ENCODE measurements at regions not wholly inside any gene's neighbourhood (a gene's known extent, or its start where the extent isn't known, plus 50 kb on each side); places are given as distances from the start of the nearest gene placed in this dataset.

- no peak for DNase-seq (ENCODE audit: low read depth, low spot score)
- CTCF ChIA-PET = interaction anchor here (0.7 to 1.2 kb wide), 2 partner anchors 13 to 222 kb away, joined by 4 to 5 read pairs; no protein-coding TSS in a partner anchor
- H3K4me2 ChIP-seq (ENCODE audit: control insufficient read depth, insufficient read depth) = no peak overlapping the region
- SMC1A ChIA-PET (ENCODE audit: uncharacterized antibody, unreplicated experiment) = interaction anchor here (0.6 to 1.5 kb wide), 3 partner anchors 30 to 263 kb away, joined by 3 to 4 read pairs (median 3); no protein-coding TSS in a partner anchor
- H3K9me3 ChIP-seq (replicated peaks; ENCODE audit: control insufficient read depth, insufficient read depth, low read length) = no peaks in the 10 kb centered on the region
- WGBS (ENCODE audit: insufficient coverage, insufficient replicate concordance, low lambda C conversion rate, missing lambda C conversion rate) = 48% methylated on average over 1 of the region's 1 CpG
- H4K20me1 ChIP-seq (ENCODE audit: control insufficient read depth, insufficient read depth) = no peaks in the 10 kb centered on the region
- ATAC-seq = no peak
- H3K79me2 ChIP-seq (ENCODE audit: control insufficient read depth, insufficient read depth, low read length) = no peaks in the 10 kb centered on the region
- in situ Hi-C loops (cut with MboI) (no loop called here), intact Hi-C loops (cut with micrococcal nuclease; ENCODE audit: unreplicated experiment) (no loop called here)
- H3K4me1 ChIP-seq (ENCODE audit: control insufficient read depth, insufficient read depth, low read length) = no peaks in the 10 kb centered on the region
- no peaks in the 10 kb centered on the region for H3K27me3 ChIP-seq (replicated peaks in 1 of 2; ENCODE audit: control insufficient read depth in 2 of 2, insufficient read depth in 2 of 2, low read length in 1 of 2)
- H3K27ac ChIP-seq (ENCODE audit: control insufficient read depth, insufficient read depth) = no peak overlapping the region
- POLR2A ChIA-PET = no interaction called here
- no peak for FAIRE-seq
- H3K36me3 ChIP-seq (ENCODE audit: control insufficient read depth in 2 of 2, insufficient read depth in 2 of 2, low read length in 1 of 2) = no peaks in the 10 kb centered on the region
- no peak overlapping the region for H3K9ac ChIP-seq (ENCODE audit: control insufficient read depth, insufficient read depth, low read length)
- BruUV-seq (replicated peaks) = no TSS peak
- RAD21 ChIA-PET (ENCODE audit: unreplicated experiment) = no interaction called here
- no peak overlapping the region for H3K4me3 ChIP-seq
- H2AFZ ChIP-seq (ENCODE audit: control insufficient read depth, low read depth, low read length) = no peak overlapping the region
- TF ChIP-seq EED (IDR thresholded peaks at IDR 0.05; ENCODE audit: low read depth) (no peak), CREM (IDR thresholded peaks at IDR 0.05; ENCODE audit: low read depth) (no peak), DPF2 (IDR thresholded peaks at IDR 0.05) (no peak), ZBTB40 (IDR thresholded peaks at IDR 0.05; ENCODE audit: borderline replicate concordance) (no peak), CBX5 (IDR thresholded peaks at IDR 0.05; ENCODE audit: low read depth) (no peak), ASH2L (IDR thresholded peaks at IDR 0.05; ENCODE audit: borderline replicate concordance, low read depth) (no peak), MTA3 (IDR thresholded peaks at IDR 0.05; ENCODE audit: borderline replicate concordance, low read length) (no peak), USF2 (IDR thresholded peaks at IDR 0.05; ENCODE audit: borderline replicate concordance, low read depth, low read length) (no peak), HSF1 (IDR thresholded peaks at IDR 0.05; ENCODE audit: low read depth, low read length) (no peak), SP1 (IDR thresholded peaks at IDR 0.05; ENCODE audit: low read depth, low read length) (no peak), CBFB (IDR thresholded peaks at IDR 0.05; ENCODE audit: low read depth) (no peak), ZNF384 (IDR thresholded peaks at IDR 0.05; ENCODE audit: borderline replicate concordance, low read depth, low read length) (no peak), REST (IDR thresholded peaks at IDR 0.05; ENCODE audit: low read depth, low read length) (no peak), NR2F1 (conservative IDR thresholded peaks at IDR 0.05) (no peak), NR2C2 (IDR thresholded peaks at IDR 0.05; ENCODE audit: borderline replicate concordance, control insufficient read depth, insufficient read length, low read depth) (no peak), BHLHE40 (IDR thresholded peaks at IDR 0.05; ENCODE audit: borderline replicate concordance in 1 of 2, low read depth in 2 of 2, low read length in 1 of 2) (no peak)
These were observed 372.5 kb downstream of the ADAMTS20 start for GRCh38 chr12:43179486-43179885.

All from GM12878 (cell line).